ENCODE measurements at regions not wholly inside any gene's neighbourhood (a gene's known extent, or its start where the extent isn't known, plus 50 kb on each side); places are given as distances from the start of the nearest gene placed in this dataset.

DNA sequence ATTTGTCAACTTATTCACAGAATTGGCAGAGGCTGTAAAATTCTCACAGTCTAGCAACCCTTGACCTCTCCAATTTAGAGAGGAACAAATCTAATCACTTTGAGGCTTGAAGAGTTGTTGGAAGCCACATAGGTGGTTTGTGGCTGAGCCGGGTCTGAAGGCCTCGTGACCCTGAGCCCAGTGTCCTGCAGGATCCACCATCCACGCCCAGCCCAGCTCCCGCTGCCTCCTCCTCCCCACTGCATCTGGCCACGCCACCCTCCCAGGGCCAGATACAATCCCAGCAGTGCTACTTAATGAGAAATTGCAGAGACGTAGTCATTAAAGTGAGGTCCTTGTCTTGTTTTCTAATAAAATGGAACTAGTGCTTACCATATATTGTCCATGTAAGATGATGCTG is 81.4 kb upstream of the SHH start:
- TF ChIP-seq CTCF (IDR thresholded peaks at IDR 0.05; ENCODE audit: poor library complexity): no peak
- no peak for TF ChIP-seq EZH2 (IDR thresholded peaks at IDR 0.05; ENCODE audit: borderline replicate concordance)
- no peak for TF ChIP-seq EZH2phosphoT487 (IDR thresholded peaks at IDR 0.05; ENCODE audit: low read depth, severe bottlenecking, unreplicated experiment)

Measured in hepatocyte (in vitro differentiated cells).